GM12874 (cell line): ENCODE measurements at regions not wholly inside any gene's neighbourhood (a gene's known extent, or its start where the extent isn't known, plus 50 kb on each side); places are given as distances from the start of the nearest gene placed in this dataset.

Experiments
- CTCF ChIP-seq: IDR thresholded peaks from 2 replicates; pipeline ENCODE4 v1.5.1; 2011; ENCODE audit warnings: low read depth, mild to moderate bottlenecking, control low read depth, low read length, moderate library complexity; ENCODE audit not compliant: insufficient read depth

DNA sequence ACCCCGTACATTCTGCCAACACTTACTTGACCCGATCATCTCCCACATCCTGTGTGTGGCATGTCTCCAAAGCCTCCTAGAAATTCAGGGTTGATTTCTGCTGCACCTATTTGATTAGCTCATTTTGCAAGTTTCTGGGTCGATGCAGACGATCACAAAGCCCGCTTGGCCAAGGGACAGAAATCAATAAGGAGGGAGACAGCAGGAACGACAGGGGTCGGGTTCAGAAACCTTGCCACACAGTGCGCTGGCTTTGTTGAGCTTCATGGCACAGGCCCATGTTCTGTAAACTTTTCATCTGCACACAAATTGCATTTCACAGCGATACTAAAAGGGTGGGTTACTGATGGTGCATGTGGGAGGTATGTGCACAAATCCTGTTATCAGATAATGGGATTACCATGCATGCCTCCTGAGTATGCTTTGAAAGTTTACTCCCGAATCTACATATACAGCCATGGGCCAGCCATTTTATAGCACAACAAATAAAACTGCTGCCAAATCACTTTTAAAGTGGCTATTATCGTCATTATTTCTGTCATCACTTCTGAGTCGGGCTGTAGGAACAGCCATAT is 95.9 kb upstream of the ATP11B start:
- TF ChIP-seq CTCF, result no peak

DNA sequence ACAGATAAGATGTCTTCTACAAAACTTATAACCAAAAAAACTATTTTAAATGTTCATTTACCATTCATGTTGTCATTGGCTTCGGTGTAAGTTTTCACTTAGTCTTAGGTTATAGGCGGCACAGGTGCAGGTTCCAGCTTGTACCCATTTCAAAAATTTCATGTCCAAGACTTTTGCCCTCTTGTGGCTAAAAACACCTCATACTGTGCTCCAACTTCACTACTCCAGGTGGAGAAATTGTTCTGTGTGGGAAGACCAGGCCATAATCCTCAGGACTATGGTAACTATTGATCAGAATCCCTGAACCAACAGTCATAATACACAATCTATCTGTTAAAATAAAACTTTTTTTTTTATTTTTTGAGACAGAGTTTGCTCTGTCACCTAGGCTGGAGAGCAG is 95.2 kb upstream of the ATP11B start:
- TF ChIP-seq CTCF, result no peak

DNA sequence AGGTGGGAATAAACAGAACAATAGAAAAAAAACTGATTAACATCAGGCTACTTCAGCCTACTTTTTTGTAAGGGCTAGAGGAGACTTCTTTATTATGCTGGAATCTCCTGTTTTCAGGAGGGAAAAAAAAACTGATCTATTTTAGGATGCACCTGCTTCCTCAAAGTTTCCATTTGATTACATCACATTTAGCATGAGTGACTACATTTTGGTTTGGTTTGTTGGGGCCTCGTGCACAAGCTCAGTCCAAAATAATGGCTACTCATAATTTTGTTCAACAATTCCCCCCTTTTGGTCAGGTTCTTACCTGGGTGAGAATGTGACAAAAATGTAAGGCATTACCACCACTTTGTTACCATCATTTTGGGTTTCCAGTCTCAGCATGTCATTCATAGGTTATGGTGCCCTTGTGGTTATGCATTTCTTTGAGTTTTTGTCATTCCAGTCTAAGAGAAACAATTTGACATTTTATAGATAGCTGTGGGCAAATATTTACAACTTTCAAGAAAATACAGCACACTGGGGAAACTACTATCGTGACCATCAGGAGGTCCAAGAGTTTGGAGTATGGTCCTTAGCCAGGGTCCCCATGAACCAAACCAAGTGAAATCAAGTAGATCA is 93.6 kb upstream of the ATP11B start:
- no peak for TF ChIP-seq CTCF

- TF ChIP-seq CTCF, result no peak
These were observed 91.1 kb upstream of the ATP11B start for GRCh38 chr3:182702216-182702615.

DNA sequence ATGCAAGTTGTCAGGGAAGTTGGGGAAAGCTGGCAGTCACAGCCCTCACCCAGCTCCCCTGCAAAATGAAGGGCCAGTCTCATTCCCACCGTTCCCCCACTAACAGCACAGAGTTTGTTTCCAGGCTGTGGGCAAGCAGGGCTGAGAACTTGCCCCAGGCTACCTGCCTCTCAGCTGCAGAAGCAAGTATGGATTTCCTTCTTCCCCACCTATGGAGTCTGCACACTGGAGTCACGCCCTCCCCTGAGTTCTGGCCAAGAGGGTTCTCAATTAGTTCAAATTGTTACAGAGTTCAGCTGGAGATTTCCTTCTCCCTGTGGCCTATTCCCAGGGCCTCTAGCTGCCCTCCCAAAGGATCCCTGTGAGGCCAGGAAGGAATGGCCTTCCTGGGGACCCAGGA is 90.1 kb upstream of the ATP11B start:
- TF ChIP-seq CTCF, result no peak

DNA sequence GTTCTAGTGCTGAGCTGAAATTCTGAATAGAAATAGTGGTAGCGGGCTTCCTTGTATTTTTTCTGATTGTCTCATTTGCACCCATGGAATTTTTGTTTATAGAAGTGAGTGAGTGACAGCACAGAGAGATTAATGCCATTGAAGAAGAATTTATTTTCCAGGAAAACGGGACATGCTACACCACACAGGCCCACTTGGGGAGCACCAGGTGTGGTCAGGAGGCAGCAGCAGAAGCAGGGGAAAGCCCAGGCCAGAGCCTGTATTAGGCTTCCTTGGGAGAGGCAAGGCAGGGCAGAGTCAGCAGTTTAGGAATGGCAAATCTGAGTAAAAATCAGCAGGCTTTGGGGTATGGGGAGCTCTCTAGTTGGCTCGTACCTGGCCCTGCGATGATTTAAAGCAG is 88.4 kb upstream of the ATP11B start:
- no peak for TF ChIP-seq CTCF

DNA sequence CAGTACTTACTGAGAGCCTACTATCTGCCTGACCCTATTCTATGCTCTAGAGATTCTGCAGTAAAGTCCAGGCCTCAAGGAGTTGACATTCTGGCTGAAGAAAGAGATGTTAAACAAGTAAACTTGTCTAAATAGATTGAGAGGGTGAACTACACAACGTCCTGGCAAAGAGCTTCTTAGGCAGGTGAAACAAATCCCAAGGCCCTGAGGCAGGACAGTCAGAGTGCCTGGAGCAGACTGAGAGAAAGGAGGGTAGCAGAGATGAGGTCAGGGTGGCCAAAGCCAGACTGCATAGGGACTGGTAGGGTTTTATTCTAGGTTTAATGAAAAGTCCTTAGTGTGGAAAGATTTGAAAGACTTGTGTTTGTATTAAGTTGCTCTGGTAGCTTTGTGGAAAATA is 84.5 kb upstream of the ATP11B start:
- TF ChIP-seq CTCF, result no peak
